H9 (cell line): ENCODE measurements at regions not wholly inside any gene's neighbourhood (a gene's known extent, or its start where the extent isn't known, plus 50 kb on each side); places are given as distances from the start of the nearest gene placed in this dataset.
A peak's percentile ranks its signal among the peaks of the same experiment; 100 is the strongest.

ENCODE experiments used
- DNase-seq: peaks from one replicate; pipeline ENCODE4 v3.0.0-alpha.2; 2017
- H2AFZ ChIP-seq: one replicate; pipeline ENCODE4 v1.6.1; 2013; ENCODE audit warnings: mild to moderate bottlenecking, low read length, control low read depth, moderate library complexity
- H2AK5ac ChIP-seq: 2 replicates; pipeline ENCODE4 v1.6.1; 2013; ENCODE audit warnings: low read length, control low read depth, mixed read lengths; ENCODE audit not compliant: insufficient read length
- H2BK120ac ChIP-seq: one replicate; pipeline ENCODE4 v1.6.1; 2013; ENCODE audit warnings: low read depth, mild to moderate bottlenecking, low read length, control low read depth, inconsistent platforms; ENCODE audit not compliant: poor library complexity, severe bottlenecking
- H2BK12ac ChIP-seq: 2 replicates; pipeline ENCODE4 v1.6.1; 2013; ENCODE audit warnings: low read length, control low read depth, mixed read lengths, low read depth; ENCODE audit not compliant: insufficient read length
- H2BK15ac ChIP-seq: 2 replicates; pipeline ENCODE4 v1.6.1; 2013; ENCODE audit warnings: low read depth, low read length, control low read depth
- H2BK20ac ChIP-seq: one replicate; pipeline ENCODE4 v1.6.1; 2013; ENCODE audit warnings: low read depth, mild to moderate bottlenecking, low read length, control low read depth, inconsistent platforms; ENCODE audit not compliant: poor library complexity, severe bottlenecking
- H2BK5ac ChIP-seq: 2 replicates; pipeline ENCODE4 v1.6.1; 2013; ENCODE audit warnings: low read length, control low read depth, mixed read lengths; ENCODE audit not compliant: insufficient read length
- H3K14ac ChIP-seq: 2 replicates; pipeline ENCODE4 v1.6.1; 2013; ENCODE audit warnings: low read length, control low read depth; ENCODE audit not compliant: insufficient read depth
- H3K18ac ChIP-seq: 2 replicates; pipeline ENCODE4 v1.6.1; 2013; ENCODE audit warnings: low read depth, mild to moderate bottlenecking, mixed read lengths, low read length, control low read depth; ENCODE audit not compliant: insufficient read length
- H3K23ac ChIP-seq: 2 replicates; pipeline ENCODE4 v1.6.1; 2013; ENCODE audit warnings: low read length, control low read depth, mixed read lengths, low read depth; ENCODE audit not compliant: insufficient read length
- H3K23me2 ChIP-seq: 2 replicates; pipeline ENCODE4 v1.6.1; 2013; ENCODE audit warnings: low read depth, mild to moderate bottlenecking, mixed read lengths, low read length, control low read depth; ENCODE audit not compliant: insufficient read length, poor library complexity, severe bottlenecking
- H3K27ac ChIP-seq: 2 replicates; pipeline ENCODE4 v1.5.1; 2013; ENCODE audit warnings: low read length, control low read depth, mixed read lengths, low read depth; ENCODE audit not compliant: insufficient read length
- H3K27me3 ChIP-seq: 2 replicates; pipeline ENCODE4 v1.6.1; 2013; ENCODE audit warnings: low read length, control low read depth, inconsistent platforms; ENCODE audit not compliant: insufficient read depth
- H3K4ac ChIP-seq: 2 replicates; pipeline ENCODE4 v1.6.1; 2013; ENCODE audit warnings: low read depth, mild to moderate bottlenecking, control low read depth, inconsistent platforms, low read length, moderate library complexity
- H3K4me1 ChIP-seq: 2 replicates; pipeline ENCODE4 v1.6.1; 2013; ENCODE audit warnings: low read length, control low read depth, inconsistent platforms; ENCODE audit not compliant: insufficient read depth
- H3K4me2 ChIP-seq: 2 replicates; pipeline ENCODE4 v1.6.1; 2013; ENCODE audit warnings: low read length, control low read depth, mixed read lengths; ENCODE audit not compliant: insufficient read length, insufficient read depth
- H3K56ac ChIP-seq: 2 replicates; pipeline ENCODE4 v1.6.1; 2013; ENCODE audit warnings: low read depth, mild to moderate bottlenecking, mixed read lengths, low read length, control low read depth; ENCODE audit not compliant: insufficient read length
- H3K79me1 ChIP-seq: 2 replicates; pipeline ENCODE4 v1.6.1; 2013; ENCODE audit warnings: low read depth, mild to moderate bottlenecking, moderate library complexity, low read length, control low read depth, inconsistent platforms; ENCODE audit not compliant: insufficient read depth, poor library complexity, severe bottlenecking
- H3K79me2 ChIP-seq: 2 replicates; pipeline ENCODE4 v1.6.1; 2013; ENCODE audit warnings: low read length, control low read depth, inconsistent platforms; ENCODE audit not compliant: insufficient read depth
- H3K9ac ChIP-seq: 2 replicates; pipeline ENCODE4 v1.6.1; 2013; ENCODE audit warnings: low read length, control low read depth, mixed read lengths; ENCODE audit not compliant: insufficient read length; ENCODE audit errors: extremely low read depth
- H3K9me3 ChIP-seq: one replicate; pipeline ENCODE4 v1.6.1; 2013; ENCODE audit warnings: low read depth, low read length, inconsistent platforms; ENCODE audit not compliant: control insufficient read depth
- H3T11ph ChIP-seq: one replicate; pipeline ENCODE4 v1.6.1; 2013; ENCODE audit warnings: mild to moderate bottlenecking, low read length, control low read depth, inconsistent platforms
- H4K20me1 ChIP-seq: one replicate; pipeline ENCODE4 v1.6.1; 2013; ENCODE audit not compliant: control insufficient read depth, insufficient read length, insufficient read depth
- H4K5ac ChIP-seq: 2 replicates; pipeline ENCODE4 v1.6.1; 2013; ENCODE audit warnings: low read depth, mild to moderate bottlenecking, mixed read lengths, low read length, control low read depth; ENCODE audit not compliant: insufficient read length
- H4K8ac ChIP-seq: replicated peaks from 2 replicates; pipeline ENCODE4 v1.6.1; 2013; ENCODE audit warnings: low read length, control low read depth, mixed read lengths, low read depth; ENCODE audit not compliant: insufficient read length
- H4K91ac ChIP-seq: 2 replicates; pipeline ENCODE4 v1.6.1; 2013; ENCODE audit warnings: low read depth, mild to moderate bottlenecking, moderate library complexity, mixed read lengths, low read length, control low read depth; ENCODE audit not compliant: insufficient read length
- H3K27ac Mint-ChIP-seq, 3 experiments: 2 replicates in 2 of 3; 3 replicates in 1 of 3; pipeline ENCODE4 v1.8.0; 2020 to 2021; ENCODE audit warnings: mixed read lengths in 3 of 3, mild to moderate bottlenecking in 1 of 3, moderate library complexity in 1 of 3
- H3K27me3 Mint-ChIP-seq: 2 replicates; pipeline ENCODE4 v1.8.0; 2021; ENCODE audit warnings: low read depth, mild to moderate bottlenecking, moderate library complexity, mixed read lengths
- H3K36me3 Mint-ChIP-seq, 3 experiments: 2 replicates in 2 of 3; 3 replicates in 1 of 3; pipeline ENCODE4 v1.8.0; 2020 to 2021; ENCODE audit warnings: low read depth in 3 of 3, mixed read lengths in 3 of 3; ENCODE audit not compliant: insufficient read depth in 1 of 3
- H3K4me1 Mint-ChIP-seq, 2 experiments: 2 replicates each; pipeline ENCODE4 v1.8.0; 2020; ENCODE audit warnings: mixed read lengths in 2 of 2
- H3K4me3 Mint-ChIP-seq, 2 experiments: 2 replicates in 1 of 2; 3 replicates in 1 of 2; pipeline ENCODE4 v1.8.0; 2020 to 2021; ENCODE audit warnings: mild to moderate bottlenecking in 2 of 2, mixed read lengths in 2 of 2, moderate library complexity in 1 of 2
- H3K9me3 Mint-ChIP-seq, 2 experiments: 2 replicates in 1 of 2; 3 replicates in 1 of 2; pipeline ENCODE4 v1.8.0; 2020; ENCODE audit warnings: mild to moderate bottlenecking in 2 of 2, mixed read lengths in 2 of 2, moderate library complexity in 1 of 2
- CTCF ChIP-seq: fragments of 200-600 bp; sonication (generic); conservative IDR thresholded peaks from 3 replicates; pipeline ENCODE4 v1.8.0; 2021; ENCODE audit warnings: antibody characterized with exemption, mild to moderate bottlenecking
- WGBS: extraction: QIAGEN DNeasy Blood & Tissue Kit; methylation state at CpG from one replicate; pipeline ENCODE4 v1.1.7; 2013; ENCODE audit warnings: missing lambda C conversion rate, low lambda C conversion rate, mixed read lengths; ENCODE audit not compliant: insufficient read length; ENCODE audit errors: extremely low coverage; 5-methylcytosine and 5-hydroxymethylcytosine counted together

GRCh38 chr2:65608466-65608865 is 176.1 kb upstream of the SPRED2 start:
- Histone ChIP-seq H3K56ac (no peak overlapping the region), H2BK15ac (no peak overlapping the region), H2AFZ (no peak overlapping the region), H3K9me3 (no peaks in the 10 kb centered on the region), H3K27ac (no peak overlapping the region), H3T11ph (no peak overlapping the region), H4K20me1 (no peaks in the 10 kb centered on the region), H3K4me1 (peaks cover 9% of the 10 kb centered on the region; the same call in 1 of the 2 replicates), H2BK12ac (no peak overlapping the region), H3K23me2 (no peaks in the 10 kb centered on the region), H3K14ac (no peak overlapping the region; the same call in 1 of the 2 replicates), H2BK5ac (no peak overlapping the region), H3K79me1 (no peaks in the 10 kb centered on the region), H2BK20ac (no peak overlapping the region), H2BK120ac (no peak overlapping the region), H4K8ac (no peak overlapping the region), H3K4ac (no peak overlapping the region), H3K4me2 (no peak overlapping the region), H3K79me2 (no peaks in the 10 kb centered on the region), H3K23ac (no peak overlapping the region), H4K91ac (no peak overlapping the region), H4K5ac (no peak overlapping the region), H3K27me3 (no peaks in the 10 kb centered on the region), H3K9ac (no peak overlapping the region), H2AK5ac (no peak overlapping the region), H3K18ac (no peak overlapping the region)
- no peaks in the 10 kb centered on the region; a peak in 1 of 5 replicates for H3K9me3 Mint-ChIP-seq
- H3K4me1 Mint-ChIP-seq: peaks cover 33 to 53% of the 10 kb centered on the region in 2 experiments
- H3K36me3 Mint-ChIP-seq: no peaks in the 10 kb centered on the region; a peak in 1 of 7 replicates
- DNase-seq: no peak
- no peak overlapping the region for H3K4me3 Mint-ChIP-seq
- TF ChIP-seq CTCF: no peak
- peak overlapping the region in 1 of 3 experiments; percentile 19; a peak in 1 of 7 replicates for H3K27ac Mint-ChIP-seq
- no CpG with 5 or more reads among the region's 5 CpGs for WGBS
- H3K27me3 Mint-ChIP-seq: peaks cover 2% of the 10 kb centered on the region
